OCI-LY3 (cell line): ENCODE measurements at regions not wholly inside any gene's neighbourhood (a gene's known extent, or its start where the extent isn't known, plus 50 kb on each side); places are given as distances from the start of the nearest gene placed in this dataset.

Experiments used
- EZH2phosphoT487 ChIP-seq: fragments of 200-600 bp; shearing (Covaris generic); IDR thresholded peaks from 2 replicates; pipeline ENCODE4 v1.6.1; 2018; ENCODE audit warnings: antibody characterized with exemption, mixed run types, low read depth
- TF ChIP-seq, protein P1 (sequence below): fragments of 200-600, 300-600 bp; sonication (generic); IDR thresholded peaks from 2 replicates; pipeline ENCODE4 v1.5.1; 2014; ENCODE audit warnings: antibody characterized with exemption, low read length, low read depth

DNA sequence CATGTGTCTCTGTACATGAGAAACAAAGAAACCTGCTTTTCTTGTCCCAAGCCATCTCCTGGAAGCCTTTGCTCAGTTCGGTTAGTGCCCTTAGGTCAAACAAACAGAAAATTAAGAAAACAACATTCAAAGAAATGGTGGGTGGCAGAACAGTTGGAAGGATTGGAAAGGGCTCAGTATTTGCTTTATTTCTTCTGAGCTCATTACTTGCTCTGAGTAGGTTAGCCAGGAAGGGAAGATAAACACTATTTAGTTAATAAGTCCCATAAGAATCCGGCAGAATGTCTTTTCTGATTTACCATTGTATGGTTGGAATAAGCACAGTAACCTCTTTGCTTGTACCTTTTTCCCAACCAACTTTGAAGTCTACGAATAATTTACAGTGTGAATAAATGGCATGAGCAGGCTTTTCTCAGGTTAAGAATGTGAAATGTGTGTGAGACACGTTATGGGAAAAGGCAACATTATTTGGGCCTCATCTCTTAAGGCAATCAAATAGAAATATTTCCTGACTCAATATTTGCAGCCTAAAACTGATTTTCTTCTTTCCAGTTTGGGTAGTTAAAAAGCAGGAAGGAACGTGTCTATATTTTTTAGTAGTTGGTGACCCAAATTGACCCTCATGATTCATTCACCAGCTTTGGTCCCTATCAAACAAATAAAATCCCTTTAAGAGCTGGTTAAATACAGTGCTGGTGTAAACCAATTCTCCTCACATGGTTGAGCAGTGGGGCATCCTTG, 158.5 kb downstream of the DKK1 start:
- TF ChIP-seq, protein P1, sequence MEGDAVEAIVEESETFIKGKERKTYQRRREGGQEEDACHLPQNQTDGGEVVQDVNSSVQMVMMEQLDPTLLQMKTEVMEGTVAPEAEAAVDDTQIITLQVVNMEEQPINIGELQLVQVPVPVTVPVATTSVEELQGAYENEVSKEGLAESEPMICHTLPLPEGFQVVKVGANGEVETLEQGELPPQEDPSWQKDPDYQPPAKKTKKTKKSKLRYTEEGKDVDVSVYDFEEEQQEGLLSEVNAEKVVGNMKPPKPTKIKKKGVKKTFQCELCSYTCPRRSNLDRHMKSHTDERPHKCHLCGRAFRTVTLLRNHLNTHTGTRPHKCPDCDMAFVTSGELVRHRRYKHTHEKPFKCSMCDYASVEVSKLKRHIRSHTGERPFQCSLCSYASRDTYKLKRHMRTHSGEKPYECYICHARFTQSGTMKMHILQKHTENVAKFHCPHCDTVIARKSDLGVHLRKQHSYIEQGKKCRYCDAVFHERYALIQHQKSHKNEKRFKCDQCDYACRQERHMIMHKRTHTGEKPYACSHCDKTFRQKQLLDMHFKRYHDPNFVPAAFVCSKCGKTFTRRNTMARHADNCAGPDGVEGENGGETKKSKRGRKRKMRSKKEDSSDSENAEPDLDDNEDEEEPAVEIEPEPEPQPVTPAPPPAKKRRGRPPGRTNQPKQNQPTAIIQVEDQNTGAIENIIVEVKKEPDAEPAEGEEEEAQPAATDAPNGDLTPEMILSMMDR = no peak
- TF ChIP-seq EZH2phosphoT487 = no peak
